Progenitor cell of endocrine pancreas (in vitro differentiated cells): ENCODE measurements at regions not wholly inside any gene's neighbourhood (a gene's known extent, or its start where the extent isn't known, plus 50 kb on each side); places are given as distances from the start of the nearest gene placed in this dataset.

Experiments used
- DNase-seq: peaks from one replicate; pipeline ENCODE4 v3.0.0; 2021; ENCODE audit warnings: low spot score; ENCODE audit not compliant: unreplicated experiment
- H3K27ac Mint-ChIP-seq: 2 replicates; pipeline ENCODE4 v1.8.0; 2021; ENCODE audit warnings: mild to moderate bottlenecking, moderate library complexity, mixed read lengths
- H3K27me3 Mint-ChIP-seq: 2 replicates; pipeline ENCODE4 v1.8.0; 2021; ENCODE audit warnings: mixed read lengths
- H3K36me3 Mint-ChIP-seq: 2 replicates; pipeline ENCODE4 v1.8.0; 2022; ENCODE audit warnings: mixed read lengths; ENCODE audit not compliant: insufficient read depth
- H3K4me1 Mint-ChIP-seq: 2 replicates; pipeline ENCODE4 v1.8.0; 2021; ENCODE audit warnings: low read depth, mixed read lengths
- H3K4me3 Mint-ChIP-seq: 2 replicates; pipeline ENCODE4 v1.8.0; 2021; ENCODE audit warnings: low read depth, mild to moderate bottlenecking, moderate library complexity, mixed read lengths
- H3K9me3 Mint-ChIP-seq: 2 replicates; pipeline ENCODE4 v1.8.0; 2021; ENCODE audit warnings: low read depth, mixed read lengths
- TF ChIP-seq, protein P1 (sequence below): fragments of 200-600 bp; sonication (generic); IDR thresholded peaks from one replicate; pipeline ENCODE4 v1.5.0; 2021; ENCODE audit warnings: antibody characterized with exemption, mild to moderate bottlenecking; ENCODE audit not compliant: unreplicated experiment

DNA sequence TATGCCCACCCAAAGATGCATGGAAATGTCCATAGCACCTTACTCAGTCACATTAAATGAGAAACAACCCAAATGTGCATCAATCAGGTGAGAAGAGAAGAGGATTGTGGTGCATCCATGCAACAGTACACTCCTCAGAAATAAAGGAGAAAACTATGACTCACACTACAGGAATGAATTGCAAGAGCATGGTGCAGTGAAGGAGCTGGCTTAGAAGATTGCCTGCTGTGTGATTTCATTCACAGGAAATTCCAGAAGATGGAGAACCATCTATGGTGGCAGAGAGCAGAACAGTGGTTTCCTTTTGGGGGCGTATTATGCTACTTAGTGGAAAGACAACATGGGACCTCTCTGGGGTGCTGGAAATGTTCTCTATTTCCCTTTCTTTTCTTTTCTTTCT lies 278.6 kb upstream of the AJAP1 start:
- Mint-ChIP-seq H3K27ac (no peak overlapping the region), H3K4me3 (no peak overlapping the region), H3K9me3 (peaks cover 25% of the 10 kb centered on the region), H3K36me3 (no peaks in the 10 kb centered on the region), H3K4me1 (no peaks in the 10 kb centered on the region), H3K27me3 (peaks cover 6% of the 10 kb centered on the region)
- no peak for DNase-seq
- TF ChIP-seq, protein P1, sequence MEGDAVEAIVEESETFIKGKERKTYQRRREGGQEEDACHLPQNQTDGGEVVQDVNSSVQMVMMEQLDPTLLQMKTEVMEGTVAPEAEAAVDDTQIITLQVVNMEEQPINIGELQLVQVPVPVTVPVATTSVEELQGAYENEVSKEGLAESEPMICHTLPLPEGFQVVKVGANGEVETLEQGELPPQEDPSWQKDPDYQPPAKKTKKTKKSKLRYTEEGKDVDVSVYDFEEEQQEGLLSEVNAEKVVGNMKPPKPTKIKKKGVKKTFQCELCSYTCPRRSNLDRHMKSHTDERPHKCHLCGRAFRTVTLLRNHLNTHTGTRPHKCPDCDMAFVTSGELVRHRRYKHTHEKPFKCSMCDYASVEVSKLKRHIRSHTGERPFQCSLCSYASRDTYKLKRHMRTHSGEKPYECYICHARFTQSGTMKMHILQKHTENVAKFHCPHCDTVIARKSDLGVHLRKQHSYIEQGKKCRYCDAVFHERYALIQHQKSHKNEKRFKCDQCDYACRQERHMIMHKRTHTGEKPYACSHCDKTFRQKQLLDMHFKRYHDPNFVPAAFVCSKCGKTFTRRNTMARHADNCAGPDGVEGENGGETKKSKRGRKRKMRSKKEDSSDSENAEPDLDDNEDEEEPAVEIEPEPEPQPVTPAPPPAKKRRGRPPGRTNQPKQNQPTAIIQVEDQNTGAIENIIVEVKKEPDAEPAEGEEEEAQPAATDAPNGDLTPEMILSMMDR: no peak

DNA sequence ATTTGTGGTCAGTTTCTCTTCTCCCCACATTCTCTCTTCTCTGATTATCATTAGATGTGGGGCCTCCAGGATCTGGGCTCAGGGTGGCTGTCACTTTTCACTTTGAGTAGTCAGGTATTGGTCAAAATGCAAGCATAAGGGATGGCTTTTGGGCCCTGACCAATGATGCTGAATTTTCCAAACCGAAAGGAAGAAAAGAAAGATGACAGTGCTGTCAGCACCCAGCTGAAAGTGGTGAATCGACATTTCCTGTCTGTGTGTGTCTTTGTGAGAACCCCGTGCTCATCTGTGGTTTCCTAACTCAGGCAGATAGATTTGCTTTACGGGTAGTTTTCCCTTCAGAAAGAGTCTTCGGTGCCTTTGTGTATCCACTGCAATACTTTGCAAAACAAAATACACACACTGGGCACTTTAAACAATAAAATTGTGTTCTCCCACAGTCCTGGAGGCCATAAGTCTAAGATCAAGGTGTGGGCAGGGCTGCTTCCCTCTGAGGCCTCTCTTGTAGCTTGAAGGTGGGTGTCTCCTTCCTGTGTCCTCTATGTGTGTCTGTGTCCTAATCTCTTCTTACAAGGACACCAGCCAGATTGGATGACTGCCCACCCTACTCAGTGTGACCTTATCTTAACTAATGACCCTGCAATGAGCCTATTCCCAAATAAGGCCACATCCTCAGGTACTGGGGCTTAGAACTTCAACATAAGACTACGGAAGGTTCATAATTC lies 274.8 kb upstream of the AJAP1 start:
- Mint-ChIP-seq H3K27ac (no peak overlapping the region), H3K36me3 (no peaks in the 10 kb centered on the region), H3K4me3 (no peak overlapping the region), H3K27me3 (peaks cover 3% of the 10 kb centered on the region), H3K9me3 (peaks cover 37% of the 10 kb centered on the region), H3K4me1 (no peaks in the 10 kb centered on the region)
- TF ChIP-seq, protein P1: no peak
- DNase-seq: no peak

DNA sequence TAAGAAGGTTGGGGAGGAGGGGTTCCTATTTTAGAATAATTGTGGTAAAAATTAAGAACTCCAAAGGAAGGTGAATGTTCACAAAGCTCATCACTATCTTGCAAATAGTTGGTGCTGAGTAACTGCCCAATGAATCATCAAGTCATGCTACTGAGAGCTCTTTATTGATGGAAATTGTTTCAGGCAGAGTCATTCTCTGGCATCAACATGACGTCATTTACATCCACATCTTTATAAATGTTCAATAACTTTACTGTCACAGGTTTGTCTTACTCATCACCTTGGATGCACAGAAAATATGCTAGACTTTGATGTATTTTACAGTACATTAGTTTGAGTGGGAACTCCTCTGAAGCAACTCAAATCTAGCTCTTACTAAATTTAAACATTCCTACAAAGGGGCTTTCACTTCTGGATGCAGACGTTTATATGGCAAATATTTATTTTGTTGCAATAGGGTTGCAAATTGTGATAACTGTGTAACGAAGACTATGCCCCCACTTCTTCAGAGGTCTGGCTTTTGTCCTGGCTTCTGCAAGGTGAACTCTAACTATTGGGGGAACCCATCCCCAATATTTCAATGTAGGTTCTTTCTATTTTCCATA lies 273.7 kb upstream of the AJAP1 start:
- no peak overlapping the region for H3K27ac Mint-ChIP-seq
- no peaks in the 10 kb centered on the region for H3K27me3 Mint-ChIP-seq
- peaks cover 36% of the 10 kb centered on the region for H3K9me3 Mint-ChIP-seq
- H3K4me1 Mint-ChIP-seq: no peaks in the 10 kb centered on the region
- no peaks in the 10 kb centered on the region for H3K36me3 Mint-ChIP-seq
- no peak overlapping the region for H3K4me3 Mint-ChIP-seq
- TF ChIP-seq, protein P1: no peak
- no peak for DNase-seq

DNA sequence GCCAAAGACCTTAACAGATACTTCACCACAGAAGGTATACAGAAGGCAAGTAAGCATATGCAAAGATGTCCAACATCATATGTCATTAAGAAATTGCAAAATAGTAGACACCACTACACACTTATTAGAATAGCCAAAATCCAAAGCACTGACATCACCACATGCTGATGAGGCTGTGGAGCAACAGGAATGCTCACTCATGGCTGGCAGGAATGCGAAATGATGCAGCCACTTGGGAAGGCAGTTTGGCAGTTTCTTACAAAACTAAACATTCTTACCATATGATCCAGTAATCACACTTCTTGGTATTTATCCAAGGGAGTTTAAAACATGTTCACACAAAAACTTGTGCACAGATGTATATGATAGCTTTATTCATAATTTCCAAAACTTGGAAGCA lies 261.2 kb upstream of the AJAP1 start:
- H3K4me3 Mint-ChIP-seq: no peak overlapping the region
- H3K27me3 Mint-ChIP-seq: peaks cover 22% of the 10 kb centered on the region
- H3K27ac Mint-ChIP-seq: no peak overlapping the region
- no peaks in the 10 kb centered on the region for H3K36me3 Mint-ChIP-seq
- no peaks in the 10 kb centered on the region for H3K4me1 Mint-ChIP-seq
- TF ChIP-seq, protein P1: no peak
- peaks cover 28% of the 10 kb centered on the region for H3K9me3 Mint-ChIP-seq
- no peak for DNase-seq

DNA sequence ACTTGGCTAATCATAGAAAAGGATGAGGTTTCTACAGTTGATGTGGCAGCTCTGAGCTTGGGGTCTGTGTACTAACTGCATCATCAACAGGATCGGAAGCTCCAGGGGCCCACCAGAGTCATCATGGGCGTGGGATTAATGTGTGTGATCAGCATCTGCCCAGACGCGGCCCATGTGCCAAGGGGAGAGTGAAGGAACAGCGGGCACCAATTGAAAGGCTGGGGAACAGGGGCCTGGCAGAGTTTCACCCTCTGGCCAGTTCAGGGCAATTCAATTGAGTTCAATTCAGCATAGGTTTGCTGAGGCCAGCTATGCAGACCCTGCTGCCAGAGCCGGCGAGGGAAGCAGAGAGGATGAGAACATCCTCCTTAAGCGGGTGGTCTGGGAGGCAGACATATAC lies 260.0 kb upstream of the AJAP1 start:
- H3K27ac Mint-ChIP-seq: no peak overlapping the region
- peaks cover 22% of the 10 kb centered on the region for H3K27me3 Mint-ChIP-seq
- peaks cover 25% of the 10 kb centered on the region for H3K9me3 Mint-ChIP-seq
- DNase-seq: no peak
- H3K4me3 Mint-ChIP-seq: no peak overlapping the region
- no peaks in the 10 kb centered on the region for H3K36me3 Mint-ChIP-seq
- no peaks in the 10 kb centered on the region for H3K4me1 Mint-ChIP-seq
- TF ChIP-seq, protein P1: no peak
